K562 (cell line): ENCODE measurements at regions not wholly inside any gene's neighbourhood (a gene's known extent, or its start where the extent isn't known, plus 50 kb on each side); places are given as distances from the start of the nearest gene placed in this dataset.

ENCODE experiments used
- ATAC-seq: fragments of 200-7000 bp; cut with Tn5 transposase; 3 replicates; pipeline ENCODE4 v1.9.1; 2020; ENCODE audit warnings: moderate library complexity
- BruUV-seq: library from RNA; stranded (reverse); fragments of 400-500 nt; replicated peaks from 2 replicates; lab custom pipeline; 2021; lab: Mats Ljungman, UMichigan
- CTCF ChIA-PET: fragments of 300-600 bp; formaldehyde crosslinking; extraction: SDS; loops from one replicate; lab custom pipeline; 2021; ENCODE audit warnings: low intra/inter-chr PET ratio; lab: Yijun Ruan, JAX
- POLR2A ChIA-PET: fragments of 300-600, 350-650 bp; sonication (Branson Sonifier 250); formaldehyde crosslinking; extraction: SDS; loops from one replicate; lab custom pipeline; 2021; ENCODE audit warnings: antibody characterized with exemption, inconsistent platforms; lab: Yijun Ruan, JAX
- DNase-seq, 4 experiments: peaks; one replicate each; pipeline versions ENCODE4 v3.0.0 to v3.0.0-alpha.2; 2011 to 2018; ENCODE audit warnings: low spot score in 3 of 4, mixed read lengths in 3 of 4; ENCODE audit errors: extremely low read depth in 1 of 4
- FAIRE-seq: peaks from 2 replicates; lab custom pipeline; 2011; peaks lifted over from hg19 to GRCh38; lab: Jason Lieb, UNC
- H2AFZ ChIP-seq: 2 replicates; pipeline ENCODE4 v1.6.0; 2011; ENCODE audit warnings: low read depth, low read length, control low read depth, inconsistent platforms
- H3K27ac ChIP-seq: fragments of 200-600 bp; 3 replicates; pipeline ENCODE4 v1.8.0; 2011; ENCODE audit warnings: low read depth, mild to moderate bottlenecking, control low read depth, inconsistent platforms, low read length, moderate library complexity, mixed read lengths; ENCODE audit errors: extremely low read depth
- H3K27me3 ChIP-seq, 2 experiments: fragments of 300-600 bp in 1 of 2; 2 replicates in 1 of 2; 3 replicates in 1 of 2; pipeline versions ENCODE4 v1.6.0 to v1.8.0; 2011; ENCODE audit warnings: inconsistent platforms in 2 of 2, low read length in 2 of 2, mild to moderate bottlenecking in 1 of 2, mixed read lengths in 1 of 2, moderate library complexity in 1 of 2; ENCODE audit not compliant: control insufficient read depth in 2 of 2, insufficient read depth in 2 of 2
- H3K36me3 ChIP-seq: fragments of 300-600 bp; 3 replicates; pipeline ENCODE4 v1.8.0; 2011; ENCODE audit warnings: mild to moderate bottlenecking, low read length, inconsistent platforms; ENCODE audit not compliant: control insufficient read depth, insufficient read depth
- H3K4me1 ChIP-seq, 2 experiments: fragments of 200-600 bp in 1 of 2; replicated peaks in 1 of 2; 2 replicates in 1 of 2; 3 replicates in 1 of 2; pipeline versions ENCODE4 v1.5.1 to v1.8.0; 2011; ENCODE audit warnings: inconsistent platforms in 2 of 2, low read length in 2 of 2, mild to moderate bottlenecking in 1 of 2, mixed read lengths in 1 of 2, moderate library complexity in 1 of 2; ENCODE audit not compliant: control insufficient read depth in 2 of 2, insufficient read depth in 2 of 2
- H3K4me2 ChIP-seq: 2 replicates; pipeline ENCODE4 v1.6.1; 2011; ENCODE audit warnings: low read length, control low read depth, inconsistent platforms, mixed read lengths; ENCODE audit not compliant: insufficient read depth
- H3K4me3 ChIP-seq: fragments of 200-600 bp; sonication (generic), shearing (Covaris generic); 2 replicates; pipeline ENCODE4 v1.5.1; 2016; ENCODE audit warnings: control low read depth, inconsistent platforms
- H3K79me2 ChIP-seq: fragments of 200-600 bp; 3 replicates; pipeline ENCODE4 v1.8.0; 2011; ENCODE audit warnings: low read length, inconsistent platforms; ENCODE audit not compliant: control insufficient read depth, insufficient read depth
- H3K9ac ChIP-seq, 2 experiments: 2 replicates each; pipeline versions ENCODE4 v1.6.0 to v1.6.1; 2011; ENCODE audit warnings: low read depth in 2 of 2, low read length in 2 of 2, control low read depth in 1 of 2, inconsistent platforms in 1 of 2, mild to moderate bottlenecking in 1 of 2, mixed read lengths in 1 of 2; ENCODE audit not compliant: insufficient read depth in 1 of 2
- H3K9me1 ChIP-seq: one replicate; pipeline ENCODE4 v1.6.0; 2011; ENCODE audit warnings: inconsistent platforms, mild to moderate bottlenecking, low read length, moderate library complexity; ENCODE audit not compliant: control insufficient read depth, insufficient read depth
- H3K9me3 ChIP-seq: replicated peaks from 2 replicates; pipeline ENCODE4 v1.5.1; 2011; ENCODE audit warnings: low read depth, low read length, inconsistent platforms; ENCODE audit not compliant: control insufficient read depth, insufficient read depth
- H4K20me1 ChIP-seq: replicated peaks from 2 replicates; pipeline ENCODE4 v1.6.1; 2011; ENCODE audit warnings: low read length, inconsistent platforms, mixed read lengths; ENCODE audit not compliant: control insufficient read depth, insufficient read depth
- FOXJ3 ChIP-seq: sonication (generic); formaldehyde crosslinking; IDR thresholded peaks from 2 replicates; pipeline ENCODE4 v1.4.0; 2020; ENCODE audit warnings: mild to moderate bottlenecking, missing genetic modification reagents
- HNRNPL ChIP-seq: fragments of 200-400 bp; formaldehyde crosslinking; IDR thresholded peaks from 2 replicates; pipeline ENCODE4 v1.6.1; 2017; ENCODE audit warnings: low read depth, mild to moderate bottlenecking, low read length
- PPARD ChIP-seq: fragments of 250-450 bp; sonication (Bioruptor Pico); IDR thresholded peaks from 2 replicates; pipeline ENCODE4 v1.8.0; 2022; ENCODE audit warnings: inconsistent platforms, mild to moderate bottlenecking, moderate library complexity
- RAD21 ChIP-seq, 2 experiments: fragments of 250-450 bp in 1 of 2; fragments of 450-650 bp in 1 of 2; sonication (Bioruptor Pico) in 1 of 2; formaldehyde crosslinking in 1 of 2; IDR thresholded peaks in 1 of 2; conservative IDR thresholded peaks in 1 of 2; 2 replicates each; pipeline versions ENCODE4 v1.4.0 to v1.8.0; 2020 to 2022; ENCODE audit warnings: mild to moderate bottlenecking in 2 of 2, moderate library complexity in 1 of 2
- XRCC5 ChIP-seq: fragments of 200-400 bp; formaldehyde crosslinking; IDR thresholded peaks from 2 replicates; pipeline ENCODE4 v1.6.1; 2017; ENCODE audit warnings: low read depth, mild to moderate bottlenecking, low read length
- ZBTB11 ChIP-seq, 3 experiments: fragments of 200-800 bp in 1 of 3; fragments of 250-450 bp in 1 of 3; fragments of 450-650 bp in 1 of 3; sonication (Bioruptor Pico) in 1 of 3; sonication (Bioruptor generic) in 1 of 3; formaldehyde crosslinking in 1 of 3; IDR thresholded peaks; 2 replicates each; pipeline versions ENCODE4 v1.6.1 to v1.8.0; 2016 to 2022; ENCODE audit warnings: mild to moderate bottlenecking in 2 of 3, missing genetic modification characterization in 2 of 3, missing compliant biosample characterization in 1 of 3, moderate library complexity in 1 of 3
- ZNF707 ChIP-seq: fragments of 250-450 bp; sonication (Bioruptor Pico); conservative IDR thresholded peaks from 2 replicates; pipeline ENCODE4 v1.8.0; 2022; ENCODE audit warnings: inconsistent platforms, mild to moderate bottlenecking, moderate library complexity
- ZNF764 ChIP-seq: fragments of 250-450 bp; sonication (Bioruptor Pico); IDR thresholded peaks from 2 replicates; pipeline ENCODE4 v1.4.0; 2020; ENCODE audit warnings: low read depth, mild to moderate bottlenecking, moderate library complexity
- WGBS: fragments of 100-300 bp; shearing (Covaris generic); methylation state at CpG from one replicate; pipeline ENCODE4 v1.1.6; 2016; ENCODE audit warnings: low coverage, mixed read lengths; ENCODE audit not compliant: insufficient coverage; ENCODE audit errors: missing lambda C conversion rate; 5-methylcytosine and 5-hydroxymethylcytosine counted together
- in situ Hi-C: fragments of 300-500 bp; cut with MboI; formaldehyde crosslinking; loops from 4 replicates; pipeline ENCODE4 v1.15.0; 2018; ENCODE audit warnings: inconsistent platforms, mixed read lengths
- intact Hi-C: fragments of 100-400 bp; cut with micrococcal nuclease; formaldehyde crosslinking; loops from 2 replicates; pipeline ENCODE4 v1.14.2; 2022

- H3K4me3 ChIP-seq: no peak overlapping the region
- no peaks in the 10 kb centered on the region for H4K20me1 ChIP-seq
- FAIRE-seq (no peak), ATAC-seq (no peak), DNase-seq (no peak)
- no peaks in the 10 kb centered on the region for H3K36me3 ChIP-seq
- H2AFZ ChIP-seq: no peak overlapping the region
- intact Hi-C loops: no loop called here
- no peak overlapping the region for H3K27ac ChIP-seq
- H3K9me3 ChIP-seq: no peaks in the 10 kb centered on the region
- no peaks in the 10 kb centered on the region for H3K27me3 ChIP-seq
- TF ChIP-seq ZBTB11 (CRISPR knock-in tag; IDR thresholded peaks at IDR 0.05) (no peak), ZNF707 (CRISPR knock-in tag) (no peak), RAD21 (CRISPR knock-in tag; conservative IDR thresholded peaks at IDR 0.05 in 1 of 2, IDR thresholded peaks at IDR 0.05 in 1 of 2) (no peak), PPARD (CRISPR knock-in tag) (no peak), XRCC5 (no peak), HNRNPL (no peak), ZNF764 (CRISPR knock-in tag) (no peak), FOXJ3 (CRISPR knock-in tag) (no peak)
- H3K79me2 ChIP-seq: no peaks in the 10 kb centered on the region
- H3K9ac ChIP-seq: no peak overlapping the region
- WGBS: 0% methylated on average over 3 of the region's 3 CpGs
- no peaks in the 10 kb centered on the region for H3K9me1 ChIP-seq
- H3K4me1 ChIP-seq: no peaks in the 10 kb centered on the region
- no TSS peak for BruUV-seq
- in situ Hi-C loops: no loop called here
- CTCF ChIA-PET: no interaction called here
- POLR2A ChIA-PET: no interaction called here
- H3K4me2 ChIP-seq: no peak overlapping the region
Observed at GRCh38 chr9:118529210-118529609, 825.0 kb downstream of the TLR4 start.
